WTC11 (cell line): ENCODE measurements at regions not wholly inside any gene's neighbourhood (a gene's known extent, or its start where the extent isn't known, plus 50 kb on each side); places are given as distances from the start of the nearest gene placed in this dataset.
A peak's percentile ranks its signal among the peaks of the same experiment; 100 is the strongest.

ENCODE experiments used
- ATAC-seq: fragments of 200-7000 bp; cut with Tn5 transposase; 2 replicates; pipeline ENCODE4 v1.10.0; 2021; ENCODE audit warnings: mild to moderate bottlenecking, moderate library complexity
- CTCF ChIA-PET: fragments of 300-600 bp; sonication (Branson Sonifier 250); formaldehyde crosslinking; loops from one replicate; lab custom pipeline; 2021; ENCODE audit warnings: antibody characterized with exemption; lab: Charles Lee
- POLR2A ChIA-PET: fragments of 350-600 bp; sonication (Branson Sonifier 250); formaldehyde crosslinking; loops from one replicate; lab custom pipeline; 2021; ENCODE audit warnings: antibody characterized with exemption; lab: Charles Lee
- DNase-seq: peaks from one replicate; pipeline ENCODE4 v3.0.0; 2021; ENCODE audit warnings: low spot score
- H3K27ac Mint-ChIP-seq: 2 replicates; pipeline ENCODE4 v1.8.0; 2021; ENCODE audit warnings: mixed read lengths
- H3K27me3 Mint-ChIP-seq: 2 replicates; pipeline ENCODE4 v1.8.0; 2021; ENCODE audit warnings: low read depth, mild to moderate bottlenecking, moderate library complexity, mixed read lengths
- H3K36me3 Mint-ChIP-seq: 2 replicates; pipeline ENCODE4 v1.8.0; 2021; ENCODE audit warnings: mixed read lengths
- H3K4me1 Mint-ChIP-seq: 2 replicates; pipeline ENCODE4 v1.8.0; 2022; ENCODE audit warnings: mixed read lengths
- H3K4me3 Mint-ChIP-seq: 2 replicates; pipeline ENCODE4 v1.8.0; 2021; ENCODE audit warnings: mild to moderate bottlenecking, moderate library complexity, mixed read lengths
- H3K9me3 Mint-ChIP-seq: 2 replicates; pipeline ENCODE4 v1.8.0; 2021; ENCODE audit warnings: mixed read lengths
- AR ChIP-seq: fragments of 250-450 bp; sonication (Bioruptor Pico); IDR thresholded peaks from 2 replicates; pipeline ENCODE4 v1.9.0; 2021; ENCODE audit warnings: mild to moderate bottlenecking
- ERG ChIP-seq: fragments of 250-450 bp; sonication (Bioruptor Pico); IDR thresholded peaks from 2 replicates; pipeline ENCODE4 v1.8.0; 2021; ENCODE audit warnings: mild to moderate bottlenecking
- FOXK1 ChIP-seq: sonication (generic); formaldehyde crosslinking; IDR thresholded peaks from 2 replicates; pipeline ENCODE4 v1.8.0; 2022; ENCODE audit warnings: mild to moderate bottlenecking, moderate library complexity, missing genetic modification reagents
- FOXP4 ChIP-seq: sonication (generic); formaldehyde crosslinking; IDR thresholded peaks from 2 replicates; pipeline ENCODE4 v1.8.0; 2022; ENCODE audit warnings: mild to moderate bottlenecking, missing genetic modification reagents
- GABPB1 ChIP-seq: sonication (generic); formaldehyde crosslinking; IDR thresholded peaks from 2 replicates; pipeline ENCODE4 v1.8.1; 2023; ENCODE audit warnings: mild to moderate bottlenecking, missing genetic modification reagents
- MYBL2 ChIP-seq: sonication (generic); formaldehyde crosslinking; IDR thresholded peaks from 2 replicates; pipeline ENCODE4 v1.8.1; 2023; ENCODE audit warnings: mild to moderate bottlenecking, moderate library complexity, missing genetic modification reagents
- NFATC4 ChIP-seq: fragments of 250-450 bp; sonication (Bioruptor Pico); IDR thresholded peaks from 2 replicates; pipeline ENCODE4 v1.9.0; 2021; ENCODE audit warnings: mild to moderate bottlenecking
- OVOL2 ChIP-seq: fragments of 250-450 bp; sonication (Bioruptor Pico); IDR thresholded peaks from 2 replicates; pipeline ENCODE4 v1.9.0; 2021; ENCODE audit warnings: mild to moderate bottlenecking, borderline replicate concordance
- SMAD3 ChIP-seq: sonication (generic); formaldehyde crosslinking; IDR thresholded peaks from 2 replicates; pipeline ENCODE4 v1.8.0; 2022; ENCODE audit warnings: missing genetic modification reagents, mild to moderate bottlenecking, borderline replicate concordance
- SMAD4 ChIP-seq: sonication (generic); formaldehyde crosslinking; IDR thresholded peaks from 2 replicates; pipeline ENCODE4 v1.8.0; 2022; ENCODE audit warnings: mild to moderate bottlenecking, missing genetic modification reagents
- TEAD4 ChIP-seq: sonication (generic); formaldehyde crosslinking; IDR thresholded peaks from 2 replicates; pipeline ENCODE4 v1.8.0; 2022; ENCODE audit warnings: mild to moderate bottlenecking, missing genetic modification reagents
- ZMAT4 ChIP-seq: fragments of 250-450 bp; sonication (Bioruptor Pico); IDR thresholded peaks from 2 replicates; pipeline ENCODE4 v1.9.0; 2021; ENCODE audit warnings: mild to moderate bottlenecking
- ZNF512 ChIP-seq: sonication (generic); formaldehyde crosslinking; IDR thresholded peaks from 2 replicates; pipeline ENCODE4 v1.8.1; 2022; ENCODE audit warnings: missing genetic modification reagents, borderline replicate concordance

GRCh38 chr5:73365301-73365853 is 83.2 kb downstream of the FOXD1 start (continued):
- TF ChIP-seq SMAD3 (CRISPR knock-in tag) = no peak
- no peak for TF ChIP-seq SMAD4 (CRISPR knock-in tag)
- no peak for TF ChIP-seq ZNF512 (CRISPR knock-in tag)
- TF ChIP-seq TEAD4 (CRISPR knock-in tag) = no peak

GRCh38 chr5:73363911-73364730 is 84.5 kb downstream of the FOXD1 start:
- H3K36me3 Mint-ChIP-seq = no peaks in the 10 kb centered on the region
- ATAC-seq (no peak; the same call in 1 of the 2 replicates), DNase-seq (no peak)
- peaks cover 6% of the 10 kb centered on the region for H3K4me1 Mint-ChIP-seq
- no peak overlapping the region for H3K4me3 Mint-ChIP-seq
- TF ChIP-seq MYBL2 (CRISPR knock-in tag) (no peak), GABPB1 (CRISPR knock-in tag) (0 out of 2 replicates have a peak, but pooled peaks have one; percentile 24)
- peaks cover 4% of the 10 kb centered on the region for H3K9me3 Mint-ChIP-seq
- CTCF ChIA-PET = interaction anchor here (1.1 kb wide), 1 partner anchor 162 kb away, joined by 4 read pairs; no protein-coding TSS in a partner anchor
- H3K27ac Mint-ChIP-seq = no peak overlapping the region
- H3K27me3 Mint-ChIP-seq = peaks cover 14% of the 10 kb centered on the region
- POLR2A ChIA-PET = no interaction called here

- Mint-ChIP-seq H3K4me1 (0 out of 2 replicates have a peak, but pooled peaks cover 8% of the 10 kb centered on the region), H3K27ac (no peak overlapping the region), H3K27me3 (peaks cover 5% of the 10 kb centered on the region), H3K9me3 (peaks cover 4% of the 10 kb centered on the region), H3K36me3 (no peaks in the 10 kb centered on the region), H3K4me3 (no peak overlapping the region)
- DNase-seq (no peak), ATAC-seq (peak; percentile 66)
- ChIA-PET CTCF (no interaction called here), POLR2A (no interaction called here)
- TF ChIP-seq ZNF512 (CRISPR knock-in tag) (no peak), ZMAT4 (no peak), FOXK1 (CRISPR knock-in tag) (no peak), ERG (no peak), AR (CRISPR knock-in tag) (no peak), OVOL2 (CRISPR knock-in tag) (no peak), MYBL2 (CRISPR knock-in tag) (no peak), FOXP4 (CRISPR knock-in tag) (no peak), NFATC4 (CRISPR knock-in tag) (no peak)
Observed at GRCh38 chr5:73359395-73359794, 89.2 kb downstream of the FOXD1 start.
